Fibroblast of mammary gland (primary cell): ENCODE measurements at regions not wholly inside any gene's neighbourhood (a gene's known extent, or its start where the extent isn't known, plus 50 kb on each side); places are given as distances from the start of the nearest gene placed in this dataset.

Experiments used
- DNase-seq: peaks from one replicate; pipeline ENCODE4 v3.0.0-alpha.2; 2010; ENCODE audit warnings: low read depth
- H3K4me3 ChIP-seq: 2 replicates; pipeline ENCODE4 v1.5.1; 2011; ENCODE audit warnings: low read depth, mild to moderate bottlenecking, low read length, moderate library complexity; ENCODE audit not compliant: control insufficient read depth
- TF ChIP-seq, protein P1 (sequence below): conservative IDR thresholded peaks from 2 replicates; pipeline ENCODE4 v1.5.1; 2011; ENCODE audit warnings: low read depth, low read length, inconsistent platforms; ENCODE audit not compliant: control insufficient read depth, insufficient read depth

DNA sequence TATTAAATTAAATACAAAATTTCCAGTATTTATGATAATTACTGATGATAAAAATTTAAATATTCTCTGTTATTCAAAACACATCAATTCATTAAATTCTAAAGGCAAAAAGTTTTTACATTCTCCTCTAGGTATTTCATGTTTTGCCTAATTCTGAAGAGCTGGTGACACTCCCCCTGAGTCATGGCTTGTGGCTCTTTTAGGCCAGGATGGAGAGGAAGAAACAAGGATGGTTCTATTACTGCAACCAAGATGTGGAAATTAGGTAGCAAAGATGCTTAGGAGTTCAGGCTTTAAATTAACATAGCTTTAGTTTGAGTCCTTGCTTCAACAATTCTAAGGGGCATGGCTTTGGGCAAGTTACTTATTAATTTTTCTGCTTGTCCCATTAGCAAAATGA lies 1295.8 kb downstream of the EFNA5 start:
- no peak for DNase-seq
- TF ChIP-seq, protein P1, sequence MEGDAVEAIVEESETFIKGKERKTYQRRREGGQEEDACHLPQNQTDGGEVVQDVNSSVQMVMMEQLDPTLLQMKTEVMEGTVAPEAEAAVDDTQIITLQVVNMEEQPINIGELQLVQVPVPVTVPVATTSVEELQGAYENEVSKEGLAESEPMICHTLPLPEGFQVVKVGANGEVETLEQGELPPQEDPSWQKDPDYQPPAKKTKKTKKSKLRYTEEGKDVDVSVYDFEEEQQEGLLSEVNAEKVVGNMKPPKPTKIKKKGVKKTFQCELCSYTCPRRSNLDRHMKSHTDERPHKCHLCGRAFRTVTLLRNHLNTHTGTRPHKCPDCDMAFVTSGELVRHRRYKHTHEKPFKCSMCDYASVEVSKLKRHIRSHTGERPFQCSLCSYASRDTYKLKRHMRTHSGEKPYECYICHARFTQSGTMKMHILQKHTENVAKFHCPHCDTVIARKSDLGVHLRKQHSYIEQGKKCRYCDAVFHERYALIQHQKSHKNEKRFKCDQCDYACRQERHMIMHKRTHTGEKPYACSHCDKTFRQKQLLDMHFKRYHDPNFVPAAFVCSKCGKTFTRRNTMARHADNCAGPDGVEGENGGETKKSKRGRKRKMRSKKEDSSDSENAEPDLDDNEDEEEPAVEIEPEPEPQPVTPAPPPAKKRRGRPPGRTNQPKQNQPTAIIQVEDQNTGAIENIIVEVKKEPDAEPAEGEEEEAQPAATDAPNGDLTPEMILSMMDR = no peak
- no peak overlapping the region for H3K4me3 ChIP-seq

DNA sequence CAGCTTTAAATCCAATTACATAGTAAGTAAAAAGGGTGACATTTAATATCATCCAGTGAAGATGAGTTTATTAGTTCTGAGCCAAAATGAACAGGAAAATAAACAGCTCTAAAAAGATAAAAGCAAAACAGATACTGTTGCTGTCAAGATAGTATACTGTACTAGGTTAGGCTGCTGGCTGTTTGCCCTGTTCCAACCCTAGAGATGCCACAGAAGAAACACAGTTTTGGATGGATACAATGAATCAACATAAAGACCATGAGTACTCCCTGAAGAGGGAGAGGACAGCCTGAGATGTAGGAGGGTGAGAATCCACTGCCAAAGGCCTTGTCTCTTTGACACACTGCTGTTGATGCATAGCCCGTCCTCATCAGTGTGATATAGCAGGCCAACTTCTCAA lies 1302.7 kb downstream of the EFNA5 start:
- TF ChIP-seq, protein P1 = no peak
- DNase-seq = no peak
- H3K4me3 ChIP-seq = no peak overlapping the region

DNA sequence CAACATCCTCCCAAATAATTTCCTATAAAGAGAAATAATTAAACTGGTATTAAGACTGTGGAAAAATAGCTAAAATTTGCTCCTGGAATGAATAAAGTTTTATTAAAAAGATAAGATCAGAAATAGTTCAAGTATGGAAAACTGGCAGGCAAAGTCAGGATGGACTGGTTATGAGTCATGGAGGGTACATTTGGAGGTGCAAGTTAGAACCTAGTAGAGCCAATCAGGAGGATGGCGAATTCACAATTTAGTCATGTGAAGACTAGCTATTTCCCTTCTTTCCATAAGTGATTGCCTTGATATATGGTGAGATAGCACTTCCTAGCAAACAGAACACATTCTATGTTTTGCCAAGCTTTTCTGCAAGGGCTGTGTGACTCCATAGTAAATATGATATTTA lies 1303.5 kb downstream of the EFNA5 start:
- no peak for DNase-seq

DNA sequence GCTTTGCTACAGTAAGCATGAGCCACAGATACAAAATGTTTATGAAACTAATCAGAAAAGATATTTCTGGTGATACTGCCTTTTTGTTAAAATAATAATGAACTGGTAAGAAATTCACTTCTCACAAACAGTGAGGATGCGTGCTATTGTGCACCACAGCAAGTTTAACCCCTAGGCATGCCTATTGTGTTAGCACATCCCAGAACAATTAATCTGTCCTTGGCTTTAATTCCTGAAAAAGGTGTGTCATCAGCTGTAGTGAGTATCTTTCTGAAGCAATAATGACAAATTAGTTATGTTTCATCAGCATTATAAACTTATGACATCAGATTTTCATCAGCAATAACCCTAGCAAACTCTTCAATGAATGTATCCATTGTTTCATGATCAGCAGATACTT lies 1307.2 kb downstream of the EFNA5 start:
- TF ChIP-seq, protein P1 = no peak
- no peak overlapping the region for H3K4me3 ChIP-seq
- DNase-seq = no peak

More for the DNA sequence above, 1303.5 kb downstream of the EFNA5 start:
- TF ChIP-seq, protein P1 = no peak
- no peak overlapping the region for H3K4me3 ChIP-seq

DNA sequence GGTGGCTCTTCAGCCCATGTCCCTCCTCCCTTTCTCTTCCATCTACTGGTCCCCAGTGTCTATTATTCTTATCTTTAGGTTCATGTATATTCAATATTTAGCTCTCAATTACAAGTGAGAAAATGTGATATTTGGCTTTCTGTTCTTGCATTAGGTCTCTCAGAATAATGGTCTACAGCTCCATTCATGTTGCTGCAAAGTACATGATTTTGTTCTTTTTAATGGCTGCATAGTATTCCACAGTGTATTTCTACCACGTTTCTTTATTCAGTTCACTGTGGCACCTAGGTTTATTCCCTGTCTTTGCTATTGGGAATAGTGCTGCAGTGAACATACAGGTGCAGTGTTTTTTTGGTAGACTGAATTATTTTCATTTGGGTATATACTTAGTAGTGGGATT lies 1308.8 kb downstream of the EFNA5 start:
- no peak overlapping the region for H3K4me3 ChIP-seq
- no peak for DNase-seq
- TF ChIP-seq, protein P1 = no peak

DNA sequence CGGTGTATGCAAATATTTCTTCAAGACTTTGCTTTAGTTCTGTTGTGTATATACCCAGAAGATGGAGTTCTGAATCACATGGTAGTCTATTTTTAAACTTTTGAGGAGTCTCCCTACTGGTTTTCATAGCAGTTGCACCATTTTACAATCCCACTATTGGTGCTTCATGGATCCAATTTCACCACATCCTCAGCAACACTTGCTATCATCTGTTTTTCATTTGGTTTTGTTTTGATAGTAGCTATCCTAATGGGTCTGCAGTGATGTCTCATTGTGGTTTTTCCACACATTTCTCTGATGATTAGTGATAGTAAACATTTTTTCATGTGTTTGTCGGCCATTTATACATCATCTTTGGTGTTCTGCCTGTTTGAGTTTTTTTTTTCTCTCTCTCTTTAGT lies 1339.3 kb downstream of the EFNA5 start:
- DNase-seq = peak; percentile 97
- TF ChIP-seq, protein P1 = no peak

DNA sequence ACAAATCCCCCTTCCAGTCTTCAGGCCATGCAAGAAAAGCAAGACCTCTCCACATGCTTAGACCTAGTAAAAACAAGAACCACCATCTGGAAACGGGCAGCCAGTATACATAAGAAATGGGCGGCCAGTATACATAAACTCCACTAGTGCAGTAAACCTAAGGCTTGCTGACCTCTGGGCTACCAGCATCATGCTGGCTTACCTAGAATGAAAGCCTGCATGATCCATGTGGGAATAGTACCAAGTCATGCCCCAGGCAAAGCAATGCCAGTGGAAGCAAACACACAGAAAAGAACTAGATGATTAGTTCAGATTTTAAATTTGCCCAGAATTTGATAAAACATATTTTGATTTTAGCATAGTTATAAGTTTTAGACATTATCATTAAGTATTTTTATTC lies 1346.4 kb downstream of the EFNA5 start:
- no peak overlapping the region for H3K4me3 ChIP-seq
- no peak for DNase-seq
- TF ChIP-seq, protein P1 = no peak

More for the DNA sequence above, 1339.3 kb downstream of the EFNA5 start:
- H3K4me3 ChIP-seq = no peak overlapping the region
